ENCODE measurements at regions not wholly inside any gene's neighbourhood (a gene's known extent, or its start where the extent isn't known, plus 50 kb on each side); places are given as distances from the start of the nearest gene placed in this dataset.

GRCh38 chr6:165060720-165061119 is 248.7 kb downstream of the C6orf118 start:
- no peak overlapping the region for H3K4me3 ChIP-seq
- no peak overlapping the region for H3K27ac ChIP-seq
- no peak for DNase-seq (ENCODE audit: low spot score)
- TF ChIP-seq CTCF (IDR thresholded peaks at IDR 0.05) = no peak

GRCh38 chr6:165059032-165059431 is 250.4 kb downstream of the C6orf118 start:
- DNase-seq (ENCODE audit: low spot score) = no peak
- TF ChIP-seq CTCF (IDR thresholded peaks at IDR 0.05) = no peak
- no peak overlapping the region for H3K4me3 ChIP-seq
- H3K27ac ChIP-seq = no peak overlapping the region

GRCh38 chr6:165056292-165056691 is 253.1 kb downstream of the C6orf118 start:
- DNase-seq (ENCODE audit: low spot score) = no peak
- TF ChIP-seq CTCF (IDR thresholded peaks at IDR 0.05) = no peak
- Histone ChIP-seq H3K27ac (no peak overlapping the region), H3K4me3 (no peak overlapping the region)

GRCh38 chr6:165055231-165055630 is 254.2 kb downstream of the C6orf118 start:
- Histone ChIP-seq H3K4me3 (no peak overlapping the region), H3K27ac (no peak overlapping the region)
- no peak for DNase-seq (ENCODE audit: low spot score)
- TF ChIP-seq CTCF (IDR thresholded peaks at IDR 0.05) = no peak

GRCh38 chr6:165052561-165053480 is 256.6 kb downstream of the C6orf118 start:
- TF ChIP-seq CTCF (IDR thresholded peaks at IDR 0.05) = no peak
- Histone ChIP-seq H3K4me3 (no peak overlapping the region), H3K27ac (no peak overlapping the region)
- no peak for DNase-seq (ENCODE audit: low spot score)

GRCh38 chr6:165049362-165049761 is 260.0 kb downstream of the C6orf118 start:
- no peak for TF ChIP-seq CTCF (IDR thresholded peaks at IDR 0.05)
- Histone ChIP-seq H3K4me3 (no peak overlapping the region), H3K27ac (no peak overlapping the region)
- no peak for DNase-seq (ENCODE audit: low spot score)

GRCh38 chr6:165047952-165048351 is 261.5 kb downstream of the C6orf118 start:
- H3K27ac ChIP-seq = no peak overlapping the region
- DNase-seq (ENCODE audit: low spot score) = no peak
- no peak for TF ChIP-seq CTCF (IDR thresholded peaks at IDR 0.05)
- H3K4me3 ChIP-seq = no peak overlapping the region
